K562 (cell line): ENCODE measurements at regions not wholly inside any gene's neighbourhood (a gene's known extent, or its start where the extent isn't known, plus 50 kb on each side); places are given as distances from the start of the nearest gene placed in this dataset.

Source experiments
- ETV6 ChIP-seq, 3 experiments: fragments of 150-350 bp in 1 of 3; sonication (generic) in 1 of 3; formaldehyde crosslinking in 1 of 3; IDR thresholded peaks; 2 replicates each; pipeline versions ENCODE4 v1.6.1 to v1.8.0; 2014 to 2022; ENCODE audit warnings: borderline replicate concordance in 2 of 3, low read depth in 2 of 3, antibody characterized with exemption in 1 of 3, low read length in 1 of 3, mild to moderate bottlenecking in 1 of 3, missing genetic modification reagents in 1 of 3
- PML ChIP-seq: IDR thresholded peaks from 2 replicates; pipeline ENCODE4 v1.6.1; 2012; ENCODE audit warnings: low read length, inconsistent platforms
- RBM14 ChIP-seq: fragments of 200-400 bp; formaldehyde crosslinking; IDR thresholded peaks from 2 replicates; pipeline ENCODE4 v1.6.1; 2018; ENCODE audit warnings: low read depth, mild to moderate bottlenecking, low read length, moderate library complexity, borderline replicate concordance; ENCODE audit not compliant: insufficient read depth
- ZNF121 ChIP-seq: sonication (generic); formaldehyde crosslinking; conservative IDR thresholded peaks from 2 replicates; pipeline ENCODE4 v1.8.0; 2022; ENCODE audit warnings: missing genetic modification reagents
- ZNF224 ChIP-seq: sonication (generic); formaldehyde crosslinking; IDR thresholded peaks from 2 replicates; pipeline ENCODE4 v1.8.0; 2022; ENCODE audit warnings: mild to moderate bottlenecking, missing genetic modification reagents
- ZNF24 ChIP-seq: fragments of 450-650 bp; IDR thresholded peaks from 2 replicates; pipeline ENCODE4 v1.6.1; 2016
- ZNF311 ChIP-seq: fragments of 250-450 bp; sonication (Bioruptor Pico); IDR thresholded peaks from 2 replicates; pipeline ENCODE4 v1.4.0; 2020; ENCODE audit warnings: mild to moderate bottlenecking, moderate library complexity
- ZSCAN29 ChIP-seq: fragments of 450-650 bp; IDR thresholded peaks from 2 replicates; pipeline ENCODE4 v1.6.1; 2017

DNA sequence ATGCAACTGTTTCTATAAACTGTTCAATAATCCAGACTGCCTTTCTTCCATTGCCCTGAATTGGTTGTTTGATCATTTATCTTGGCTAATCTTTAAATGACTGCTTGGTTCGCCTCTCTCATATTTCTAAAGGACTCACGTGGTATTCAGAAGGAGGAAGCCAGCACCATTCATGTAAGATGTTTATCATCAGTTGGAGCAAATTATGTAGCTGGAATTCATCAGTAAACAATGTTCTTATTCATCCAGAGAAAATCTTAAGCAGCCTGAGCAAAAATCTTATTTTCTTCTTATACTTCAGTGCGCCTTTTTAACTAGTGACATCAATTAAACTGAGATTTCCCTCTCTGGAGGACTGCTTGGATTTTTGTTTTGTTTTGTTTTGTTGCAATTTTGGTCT, 538.7 kb upstream of the TMEM132C start:
- TF ChIP-seq ZSCAN29 (no peak), ZNF24 (no peak), ZNF121 (CRISPR knock-in tag) (no peak), ZNF311 (no peak), RBM14 (no peak), ZNF224 (CRISPR knock-in tag) (no peak), ETV6 (IDR thresholded peaks at IDR 0.05; ENCODE audit: borderline replicate concordance in 1 of 2, low read depth in 2 of 2, low read length in 1 of 2) (no peak), ETV6 (CRISPR knock-in tag; IDR thresholded peaks at IDR 0.05; ENCODE audit: borderline replicate concordance) (no peak), PML (no peak)
